ENCODE measurements at regions not wholly inside any gene's neighbourhood (a gene's known extent, or its start where the extent isn't known, plus 50 kb on each side); places are given as distances from the start of the nearest gene placed in this dataset.

DNA sequence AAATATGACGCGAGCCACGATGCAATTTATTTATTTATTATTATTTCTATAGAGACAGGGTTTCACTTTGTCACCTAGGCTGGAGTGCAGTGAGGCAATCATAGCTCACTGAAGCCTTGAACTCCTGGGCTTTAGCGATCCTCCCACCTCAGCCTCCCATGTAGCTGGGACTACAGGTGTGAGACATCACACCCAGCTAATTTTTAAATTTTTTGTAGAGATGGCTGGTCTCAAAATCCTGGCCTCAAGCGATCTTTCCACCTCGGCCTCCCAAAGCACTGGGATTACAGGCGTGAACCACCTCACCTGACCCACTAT, 63.6 kb downstream of the IRF2BP2 start:
- Histone ChIP-seq H3K4me3 (no peak overlapping the region), H3K27ac (no peak overlapping the region)
- DNase-seq (ENCODE audit: low spot score), result peak; percentile 17
- TF ChIP-seq, protein P1, sequence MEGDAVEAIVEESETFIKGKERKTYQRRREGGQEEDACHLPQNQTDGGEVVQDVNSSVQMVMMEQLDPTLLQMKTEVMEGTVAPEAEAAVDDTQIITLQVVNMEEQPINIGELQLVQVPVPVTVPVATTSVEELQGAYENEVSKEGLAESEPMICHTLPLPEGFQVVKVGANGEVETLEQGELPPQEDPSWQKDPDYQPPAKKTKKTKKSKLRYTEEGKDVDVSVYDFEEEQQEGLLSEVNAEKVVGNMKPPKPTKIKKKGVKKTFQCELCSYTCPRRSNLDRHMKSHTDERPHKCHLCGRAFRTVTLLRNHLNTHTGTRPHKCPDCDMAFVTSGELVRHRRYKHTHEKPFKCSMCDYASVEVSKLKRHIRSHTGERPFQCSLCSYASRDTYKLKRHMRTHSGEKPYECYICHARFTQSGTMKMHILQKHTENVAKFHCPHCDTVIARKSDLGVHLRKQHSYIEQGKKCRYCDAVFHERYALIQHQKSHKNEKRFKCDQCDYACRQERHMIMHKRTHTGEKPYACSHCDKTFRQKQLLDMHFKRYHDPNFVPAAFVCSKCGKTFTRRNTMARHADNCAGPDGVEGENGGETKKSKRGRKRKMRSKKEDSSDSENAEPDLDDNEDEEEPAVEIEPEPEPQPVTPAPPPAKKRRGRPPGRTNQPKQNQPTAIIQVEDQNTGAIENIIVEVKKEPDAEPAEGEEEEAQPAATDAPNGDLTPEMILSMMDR (IDR thresholded peaks at IDR 0.05), result no peak

DNA sequence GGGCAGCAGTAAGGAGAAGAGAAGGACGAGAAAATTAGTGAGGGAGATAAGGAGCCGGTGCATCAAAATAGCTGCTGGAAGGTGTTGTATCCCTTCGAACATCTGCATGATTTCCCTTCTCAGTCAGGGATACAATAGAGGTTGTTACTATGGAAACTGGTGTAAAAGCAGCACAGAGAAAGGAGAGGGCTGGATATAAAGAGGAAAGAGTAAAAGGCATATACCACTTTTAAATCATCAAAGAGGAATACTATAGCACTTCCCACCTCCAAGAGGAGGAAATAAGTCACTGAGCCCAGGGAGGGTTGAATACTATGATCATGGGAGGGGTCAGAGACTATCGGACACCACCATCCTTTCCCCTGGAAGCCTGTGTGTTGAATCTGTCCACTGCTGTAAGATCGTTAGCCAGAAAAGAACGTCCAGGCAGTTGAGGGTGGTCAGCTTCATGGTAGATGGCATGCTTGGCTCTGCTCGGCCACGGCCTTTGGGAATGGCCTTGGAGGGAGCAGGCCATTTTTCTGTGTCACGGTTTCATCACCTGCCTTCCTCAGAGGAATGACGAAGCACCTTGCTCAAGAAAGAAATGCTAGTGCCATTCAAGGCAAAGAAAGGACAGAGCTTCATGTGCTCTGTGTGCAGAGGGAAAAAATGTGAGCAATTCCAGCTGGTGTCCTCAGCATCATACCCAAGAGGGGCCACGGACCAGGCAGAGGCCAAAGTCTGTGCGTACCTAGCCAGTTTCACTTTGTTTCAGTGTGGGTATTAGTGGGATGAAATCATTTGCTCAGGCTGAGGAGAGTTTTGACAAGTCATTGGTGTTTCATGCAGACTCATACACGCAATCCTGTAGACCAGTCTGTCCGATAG, 64.2 kb downstream of the IRF2BP2 start:
- H3K4me3 ChIP-seq, result no peak overlapping the region
- TF ChIP-seq, protein P1 (IDR thresholded peaks at IDR 0.05), result no peak
- DNase-seq (ENCODE audit: low spot score), result peak; percentile 43
- H3K27ac ChIP-seq, result peak overlapping the region in 1 of 2 donors; percentile 57

DNA sequence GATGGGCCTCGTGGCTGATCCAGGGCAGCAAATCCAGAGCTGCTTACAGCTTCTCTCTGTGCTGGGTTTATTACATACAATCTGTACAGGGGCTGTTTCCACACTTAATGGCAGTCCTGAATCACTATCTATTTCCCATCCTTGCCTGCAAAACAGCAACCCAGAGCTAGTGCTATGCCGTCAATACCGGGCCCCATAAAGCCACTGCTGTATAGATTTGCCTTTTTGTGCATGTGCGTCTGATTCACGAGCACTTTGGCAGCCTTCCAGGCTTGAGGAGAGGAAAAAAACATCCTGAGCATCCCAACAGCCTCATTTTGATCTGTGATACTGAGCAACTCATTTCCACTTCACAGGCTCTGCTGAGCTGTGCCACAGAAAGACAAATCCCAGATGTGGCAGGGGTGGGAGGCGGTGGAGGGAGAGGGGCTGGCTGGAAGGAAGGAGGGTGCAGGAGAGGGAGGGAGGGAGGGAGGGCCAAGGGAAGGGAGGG, 65.2 kb upstream of the TARBP1 start:
- peak overlapping the region; percentile 57 to 75 for H3K27ac ChIP-seq
- peak; percentile 77 for DNase-seq (ENCODE audit: low spot score)
- TF ChIP-seq, protein P1 (IDR thresholded peaks at IDR 0.05), result no peak
- peak overlapping the region; percentile 6 for H3K4me3 ChIP-seq

DNA sequence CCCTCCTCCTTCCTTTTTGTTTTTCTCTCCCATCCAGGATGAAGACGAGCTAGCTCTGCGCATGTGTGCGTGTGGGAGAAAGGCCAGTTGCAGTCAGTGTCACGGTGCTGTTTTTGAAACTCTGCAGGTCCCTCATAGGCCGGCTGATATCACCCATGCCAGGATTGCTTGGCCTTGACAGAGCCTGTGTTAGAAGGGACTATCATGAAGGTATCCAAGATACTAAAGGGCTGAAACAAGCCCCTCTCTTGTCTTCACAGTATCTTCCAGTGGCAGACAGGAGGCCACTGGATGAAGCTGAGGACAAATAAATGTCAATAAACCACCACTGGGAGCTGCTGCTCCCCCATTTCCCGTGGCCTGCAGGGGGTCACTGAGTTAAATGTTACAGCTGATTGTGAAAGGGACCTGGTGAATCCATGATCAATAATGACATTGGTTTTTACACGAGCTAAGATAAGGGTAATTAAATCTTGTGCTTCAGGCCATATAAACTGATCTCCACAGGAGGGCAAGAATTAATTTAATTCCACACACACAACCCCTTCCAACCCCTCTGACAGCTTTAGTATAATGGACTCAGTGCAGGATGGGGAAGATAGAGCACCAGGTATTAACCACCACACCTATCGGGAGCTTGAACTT, 64.6 kb upstream of the TARBP1 start:
- DNase-seq (ENCODE audit: low spot score), result peak; percentile 54
- TF ChIP-seq, protein P1 (IDR thresholded peaks at IDR 0.05), result no peak
- peak overlapping the region; percentile 57 to 75 for H3K27ac ChIP-seq
- H3K4me3 ChIP-seq, result peak overlapping the region; percentile 6

DNA sequence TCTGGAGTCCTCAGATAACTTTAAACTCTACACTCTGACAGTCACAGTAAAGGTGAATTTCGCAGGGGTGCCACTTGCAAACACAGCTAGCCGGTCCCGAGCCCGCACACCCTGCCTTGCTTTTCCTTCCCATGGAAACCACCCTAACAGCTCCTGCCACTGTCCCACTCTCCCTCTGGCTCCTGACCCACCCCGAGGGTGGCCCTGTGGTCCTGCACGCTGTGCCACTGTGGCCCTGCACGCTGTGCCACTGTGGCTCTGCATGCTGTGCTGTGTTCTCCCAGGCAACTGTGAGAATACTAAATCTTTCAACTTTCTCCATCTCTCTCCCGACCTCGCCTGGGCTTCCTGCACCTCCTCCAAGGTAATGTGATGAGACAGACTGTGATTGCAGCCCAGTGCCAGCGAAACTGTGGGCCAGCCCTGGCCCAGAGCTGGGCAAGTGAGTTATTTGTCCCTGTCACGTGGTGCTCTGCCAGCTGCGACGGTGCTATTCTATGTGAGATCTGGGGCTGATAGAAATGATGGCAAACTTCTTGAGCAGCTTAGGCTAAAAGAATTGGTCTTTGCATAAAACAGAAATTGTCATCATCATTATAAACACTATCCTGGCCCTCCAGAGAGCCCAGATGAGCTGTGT, 63.4 kb upstream of the TARBP1 start:
- no peak for DNase-seq (ENCODE audit: low spot score)
- TF ChIP-seq, protein P1 (IDR thresholded peaks at IDR 0.05), result no peak
- H3K27ac ChIP-seq, result no peak overlapping the region
- no peak overlapping the region for H3K4me3 ChIP-seq

DNA sequence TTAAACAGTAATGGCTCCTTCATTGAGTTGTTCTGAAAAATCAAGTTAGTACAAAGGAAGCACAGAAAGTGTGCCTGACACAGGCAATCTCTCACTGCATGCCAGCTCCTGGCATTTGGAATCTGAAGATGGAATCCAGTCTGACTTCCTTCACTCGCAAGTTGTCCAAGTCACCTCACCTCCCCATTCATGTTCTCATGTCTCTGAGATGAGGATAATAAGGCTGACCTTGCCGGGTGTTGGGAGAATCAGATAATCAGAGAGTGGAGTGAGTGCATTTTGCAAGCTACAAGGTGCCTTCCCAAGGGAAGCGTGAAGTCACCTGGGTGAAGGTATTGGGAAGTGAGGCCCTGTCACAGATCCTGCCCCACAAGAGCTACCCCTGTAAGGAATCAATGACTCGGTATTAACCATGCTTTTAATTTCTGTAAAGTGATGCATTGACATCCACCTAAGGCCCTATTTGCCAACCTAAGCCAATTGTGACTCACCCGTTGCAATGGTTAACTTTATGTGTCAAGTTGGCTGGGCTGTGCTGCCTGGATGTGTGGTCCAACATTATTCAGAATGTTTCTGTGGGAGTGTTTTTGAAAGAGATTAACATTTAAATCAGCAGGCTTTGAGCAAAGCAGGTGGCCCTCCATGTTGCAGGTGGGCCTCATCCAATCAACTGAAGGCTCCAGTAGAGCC, 62.5 kb upstream of the TARBP1 start:
- TF ChIP-seq, protein P1 (IDR thresholded peaks at IDR 0.05), result no peak
- H3K27ac ChIP-seq, result peak overlapping the region in 1 of 2 donors; percentile 5
- H3K4me3 ChIP-seq, result no peak overlapping the region
- no peak for DNase-seq (ENCODE audit: low spot score)
